GM12801 (cell line): ENCODE measurements at regions not wholly inside any gene's neighbourhood (a gene's known extent, or its start where the extent isn't known, plus 50 kb on each side); places are given as distances from the start of the nearest gene placed in this dataset.

Experiments
- CTCF ChIP-seq: IDR thresholded peaks from one replicate; pipeline ENCODE4 v1.5.1; 2011; ENCODE audit warnings: control low read depth; ENCODE audit not compliant: insufficient read length; ENCODE audit errors: extremely low read depth

- TF ChIP-seq CTCF: no peak
Observed at GRCh38 chr1:81142099-81142826, 658.5 kb upstream of the ADGRL2 start.

GRCh38 chr1:81135524-81135923 is 665.2 kb upstream of the ADGRL2 start:
- no peak for TF ChIP-seq CTCF

- TF ChIP-seq CTCF: no peak
Observed at GRCh38 chr1:81129776-81130175, 671.0 kb upstream of the ADGRL2 start.

GRCh38 chr1:81129366-81129765 is 671.4 kb upstream of the ADGRL2 start:
- TF ChIP-seq CTCF: no peak

GRCh38 chr1:81128079-81128478 is 672.7 kb upstream of the ADGRL2 start:
- no peak for TF ChIP-seq CTCF

- TF ChIP-seq CTCF: no peak
Observed at GRCh38 chr1:81126989-81127581, 673.6 kb upstream of the ADGRL2 start.

- TF ChIP-seq CTCF: no peak
Observed at GRCh38 chr1:81125672-81126071, 675.1 kb upstream of the ADGRL2 start.
